ENCODE measurements at regions not wholly inside any gene's neighbourhood (a gene's known extent, or its start where the extent isn't known, plus 50 kb on each side); places are given as distances from the start of the nearest gene placed in this dataset.

- TF ChIP-seq, protein P1, sequence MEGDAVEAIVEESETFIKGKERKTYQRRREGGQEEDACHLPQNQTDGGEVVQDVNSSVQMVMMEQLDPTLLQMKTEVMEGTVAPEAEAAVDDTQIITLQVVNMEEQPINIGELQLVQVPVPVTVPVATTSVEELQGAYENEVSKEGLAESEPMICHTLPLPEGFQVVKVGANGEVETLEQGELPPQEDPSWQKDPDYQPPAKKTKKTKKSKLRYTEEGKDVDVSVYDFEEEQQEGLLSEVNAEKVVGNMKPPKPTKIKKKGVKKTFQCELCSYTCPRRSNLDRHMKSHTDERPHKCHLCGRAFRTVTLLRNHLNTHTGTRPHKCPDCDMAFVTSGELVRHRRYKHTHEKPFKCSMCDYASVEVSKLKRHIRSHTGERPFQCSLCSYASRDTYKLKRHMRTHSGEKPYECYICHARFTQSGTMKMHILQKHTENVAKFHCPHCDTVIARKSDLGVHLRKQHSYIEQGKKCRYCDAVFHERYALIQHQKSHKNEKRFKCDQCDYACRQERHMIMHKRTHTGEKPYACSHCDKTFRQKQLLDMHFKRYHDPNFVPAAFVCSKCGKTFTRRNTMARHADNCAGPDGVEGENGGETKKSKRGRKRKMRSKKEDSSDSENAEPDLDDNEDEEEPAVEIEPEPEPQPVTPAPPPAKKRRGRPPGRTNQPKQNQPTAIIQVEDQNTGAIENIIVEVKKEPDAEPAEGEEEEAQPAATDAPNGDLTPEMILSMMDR (IDR thresholded peaks at IDR 0.05; ENCODE audit: poor library complexity, severe bottlenecking): no peak
- TF ChIP-seq POLR2AphosphoS5 (IDR thresholded peaks at IDR 0.05) (no peak), EP300 (conservative IDR thresholded peaks at IDR 0.05; ENCODE audit: poor library complexity, severe bottlenecking) (no peak), EZH2 (IDR thresholded peaks at IDR 0.05; ENCODE audit: borderline replicate concordance, insufficient read depth, low read length, poor library complexity, severe bottlenecking) (no peak), RAD21 (conservative IDR thresholded peaks at IDR 0.05) (no peak)
These were observed 379.0 kb downstream of the NOVA1 start for GRCh38 chr14:26218861-26219260.

All from neural cell (in vitro differentiated cells).